ENCODE measurements at regions not wholly inside any gene's neighbourhood (a gene's known extent, or its start where the extent isn't known, plus 50 kb on each side); places are given as distances from the start of the nearest gene placed in this dataset.
"Not testable (repeated sequence)": the region's sequence is repeated elsewhere in the genome, so short reads cannot be mapped to it uniquely, and the experiment has no call there.

DNA sequence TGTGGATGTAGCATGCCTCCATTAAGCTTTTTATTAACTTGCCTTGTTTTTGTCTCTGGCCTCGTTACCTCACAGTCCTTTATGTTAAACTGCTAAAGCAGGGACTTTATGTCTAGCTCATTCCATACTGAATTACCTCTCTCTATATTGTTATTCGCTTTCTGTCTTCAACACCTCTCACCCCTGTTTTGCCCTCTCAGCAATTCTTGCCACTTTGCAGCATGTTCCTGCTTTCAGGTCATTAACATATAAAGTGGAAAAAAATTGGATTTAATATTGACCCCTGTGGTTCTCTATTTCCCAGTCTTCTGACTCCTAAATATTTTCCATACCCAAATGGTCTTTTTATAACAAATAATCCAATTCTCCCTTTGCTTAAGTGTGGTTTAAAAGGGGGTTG is 810.4 kb upstream of the KIF2B start:
- DNase-seq, result no peak

DNA sequence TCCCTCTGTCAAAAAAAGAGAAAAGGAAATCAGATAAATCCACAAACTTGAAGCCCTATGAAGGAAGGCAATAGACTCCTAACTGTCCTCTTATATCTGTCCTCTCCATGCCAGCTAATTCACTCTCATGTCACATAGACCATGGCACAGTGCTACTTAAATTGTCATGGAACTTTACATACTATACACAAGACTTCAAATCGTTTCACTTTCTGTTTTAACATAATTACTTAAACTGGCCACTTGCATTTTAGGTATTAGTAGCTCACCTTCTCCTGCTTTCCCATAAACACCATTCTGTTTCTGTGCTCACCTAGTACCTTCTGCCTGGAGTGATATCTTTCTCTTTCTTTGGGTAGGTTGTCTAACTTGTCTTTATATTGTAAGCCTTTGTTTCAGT is 816.7 kb upstream of the KIF2B start:
- no peak for DNase-seq

DNA sequence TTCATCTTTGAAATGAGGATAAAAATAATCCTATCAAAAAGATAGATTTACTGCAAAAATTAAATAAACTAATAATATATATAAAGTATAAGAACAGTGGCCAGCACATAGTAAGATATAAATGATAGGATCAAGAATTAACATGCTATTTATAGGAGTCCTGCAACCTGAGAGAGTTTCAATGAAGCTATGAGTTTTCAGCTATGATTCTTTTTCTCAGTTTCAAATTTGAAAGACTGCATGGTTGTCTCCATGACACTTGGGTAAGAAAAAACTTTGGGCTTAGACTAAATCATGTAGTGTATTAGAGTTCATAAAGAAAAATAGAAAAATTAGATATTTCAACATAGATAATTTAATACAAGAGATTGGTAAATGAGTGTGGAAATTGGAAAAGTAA is 817.8 kb upstream of the KIF2B start:
- no peak for DNase-seq

DNA sequence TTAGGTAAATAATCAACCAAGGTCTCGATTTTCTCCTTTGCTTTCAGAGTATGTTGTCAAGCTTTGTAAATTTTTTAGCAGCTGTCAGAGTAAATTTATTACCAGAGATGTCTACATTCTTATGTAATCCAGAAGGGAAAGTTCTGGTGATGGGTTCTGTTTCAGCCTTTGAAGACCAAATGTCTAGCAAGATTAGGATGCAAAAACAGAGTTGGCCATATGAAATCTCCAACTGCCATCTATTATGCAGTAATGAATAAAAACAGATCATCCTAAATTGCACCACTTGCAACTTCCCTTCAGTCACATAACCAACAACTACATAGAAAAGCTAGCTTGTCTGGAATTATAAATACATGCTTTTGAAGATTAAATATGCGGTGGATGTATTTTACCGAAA is 826.8 kb upstream of the KIF2B start:
- no peak for DNase-seq

DNA sequence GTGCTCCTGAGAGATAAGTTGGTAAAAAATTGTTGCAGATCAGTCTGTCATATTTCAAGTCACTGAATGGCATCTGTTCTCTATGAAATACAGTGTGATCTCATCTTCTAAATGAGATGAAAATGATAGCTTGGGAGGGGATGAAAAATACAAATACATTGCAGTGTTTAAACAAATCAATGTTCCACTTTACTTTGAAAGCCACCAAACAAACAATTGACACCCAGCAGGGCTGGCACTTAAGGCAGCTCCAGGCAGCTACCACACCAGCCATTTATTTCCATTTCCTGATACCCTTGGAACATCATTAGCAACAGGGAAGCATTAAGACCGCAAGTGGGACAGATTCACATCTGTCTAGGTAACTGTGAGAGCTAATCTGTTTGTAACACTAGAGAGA is 827.6 kb upstream of the KIF2B start:
- no peak for DNase-seq

DNA sequence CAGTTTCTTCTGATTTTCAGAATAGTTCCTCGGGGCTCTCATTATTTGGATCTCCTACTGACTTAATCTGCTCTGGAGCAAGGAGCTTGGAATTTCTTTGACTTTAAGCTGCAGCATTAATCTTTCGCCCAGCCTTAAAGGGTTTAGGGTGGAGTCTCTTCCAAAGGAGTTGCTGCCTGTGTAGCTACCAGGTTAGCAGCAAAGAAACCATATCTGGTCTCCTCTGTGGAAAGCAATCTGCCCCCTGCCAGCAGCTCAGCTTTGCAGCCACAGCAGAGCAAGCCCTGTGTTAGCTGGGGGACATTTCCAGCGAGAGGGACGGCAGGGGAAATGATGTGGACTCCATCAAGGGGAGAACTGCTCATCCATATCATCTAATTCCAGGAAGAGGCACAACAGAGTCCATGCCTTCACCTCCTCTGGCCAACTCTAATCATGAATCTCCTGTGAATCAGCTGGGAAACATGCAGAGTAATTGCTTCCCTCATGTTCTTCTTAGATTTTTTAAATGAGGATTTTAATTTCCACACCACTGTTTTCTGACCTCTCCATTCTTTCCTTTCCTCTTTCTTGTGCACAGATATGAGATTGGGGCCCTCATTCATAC is 827.6 kb upstream of the CA10 start:
- DNase-seq, result no peak

DNA sequence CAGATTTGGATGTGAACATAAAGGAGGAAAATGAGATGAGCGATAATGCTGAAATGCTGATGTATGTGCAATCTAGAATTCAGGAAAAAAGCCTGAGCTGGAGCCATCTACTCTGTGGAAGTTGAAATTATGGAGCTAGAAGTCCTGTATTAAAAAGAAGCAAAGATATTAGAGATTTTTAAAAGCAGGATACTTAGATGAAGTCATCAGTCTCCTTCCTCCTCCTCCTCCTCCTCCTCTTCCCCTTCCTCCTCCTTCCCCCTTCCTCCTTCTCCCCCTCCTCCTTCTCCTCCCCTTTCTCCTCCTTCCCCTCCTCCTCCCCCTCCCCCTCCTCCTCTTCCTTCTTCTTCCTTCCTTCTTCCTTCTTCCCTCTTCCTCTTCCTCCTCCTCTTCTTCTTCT is 823.8 kb upstream of the CA10 start:
- DNase-seq, result no peak

DNA sequence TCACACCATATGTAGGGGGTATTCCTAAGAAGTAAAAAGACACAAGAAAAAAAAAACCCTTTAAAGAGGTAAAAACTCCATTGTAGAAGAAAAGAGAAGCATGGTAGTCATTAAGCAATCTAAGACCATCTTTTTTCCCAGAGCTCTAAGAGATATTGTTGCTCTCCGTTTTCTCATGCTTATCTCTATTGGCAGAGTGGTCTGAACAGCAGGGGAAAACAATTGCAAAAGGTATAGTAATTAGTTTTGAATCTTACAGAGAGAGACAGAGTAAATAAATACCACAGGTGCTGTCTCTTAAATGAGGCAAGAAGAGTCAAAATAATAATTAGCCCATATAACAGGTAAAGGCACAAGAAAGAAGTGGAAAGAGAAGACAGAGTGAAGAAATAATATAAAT is 821.4 kb upstream of the CA10 start:
- DNase-seq, result no peak

DNA sequence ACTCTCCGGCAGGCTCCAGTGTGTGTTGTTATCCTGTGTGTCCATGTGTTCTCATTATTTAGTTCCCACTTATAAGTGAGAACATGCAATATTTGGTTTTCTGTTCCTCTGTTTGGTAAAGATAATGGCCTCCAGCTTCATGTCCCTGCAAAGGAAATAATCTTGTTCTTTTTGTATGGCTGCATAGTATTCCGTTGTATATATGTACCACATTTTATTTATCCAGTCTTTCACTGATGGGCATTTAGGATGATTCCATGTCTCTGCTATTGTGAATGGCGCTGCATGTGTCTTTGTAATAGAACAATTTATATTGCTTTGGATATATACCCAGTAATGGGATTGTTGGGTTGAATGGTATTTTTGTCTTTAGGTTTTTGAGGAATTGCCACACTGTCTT is 807.3 kb upstream of the CA10 start:
- no peak for DNase-seq

DNA sequence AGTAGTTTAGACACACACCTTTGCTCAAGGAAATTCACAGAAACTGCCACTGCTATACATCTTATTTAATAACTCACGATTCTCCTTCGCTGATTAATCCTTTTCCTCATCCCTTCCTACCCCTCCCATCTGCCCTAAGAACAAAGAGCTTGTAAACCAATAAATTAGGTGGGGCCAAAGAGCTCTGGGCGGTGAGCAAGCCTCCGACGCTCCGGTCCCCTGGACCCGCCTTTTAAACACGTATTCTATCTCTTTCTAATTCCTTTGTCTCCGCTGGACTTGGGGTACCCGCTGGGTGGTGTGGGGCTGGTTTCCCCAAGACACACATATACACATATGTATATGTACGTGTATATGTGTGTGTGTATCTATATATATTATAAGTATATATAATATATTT is 803.2 kb upstream of the CA10 start:
- DNase-seq, result not testable (repeated sequence)

DNA sequence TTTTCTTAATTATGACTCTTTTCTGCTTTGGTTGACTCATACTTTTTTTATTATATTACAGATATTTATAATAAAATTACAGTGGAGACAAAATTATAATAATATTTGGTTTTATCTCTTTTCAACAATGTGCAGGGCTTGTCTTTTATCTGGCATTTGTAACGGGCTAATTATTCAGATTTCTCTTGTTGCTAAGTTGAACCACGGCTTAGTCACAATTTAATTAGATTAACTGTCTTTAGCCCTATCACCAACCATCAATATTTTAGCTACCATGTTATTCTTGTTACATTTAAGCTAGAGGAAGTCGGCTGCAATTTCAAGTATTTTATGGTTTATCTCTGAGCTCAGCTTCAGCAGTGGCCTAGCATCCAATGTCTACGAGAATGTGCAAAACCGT is 798.9 kb upstream of the CA10 start:
- no peak for DNase-seq

DNA sequence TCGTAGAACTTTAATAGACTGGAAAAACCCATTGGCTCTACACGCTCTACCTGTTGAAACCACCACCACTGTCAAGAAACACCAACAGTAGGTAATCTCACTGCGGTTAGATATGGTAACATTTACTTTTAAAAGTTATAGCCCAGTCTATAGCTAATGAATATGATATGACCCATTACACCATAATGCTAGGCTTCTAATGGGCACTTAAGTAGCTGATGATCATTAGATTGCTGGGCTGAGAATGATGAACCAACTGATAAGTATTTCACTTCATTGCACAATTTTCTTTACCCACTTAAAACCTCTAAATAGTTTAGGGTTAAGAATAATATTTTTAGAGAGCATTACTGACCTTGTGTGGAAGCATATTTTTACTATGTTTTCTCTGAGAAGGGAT is 788.9 kb upstream of the CA10 start:
- DNase-seq, result no peak

DNA sequence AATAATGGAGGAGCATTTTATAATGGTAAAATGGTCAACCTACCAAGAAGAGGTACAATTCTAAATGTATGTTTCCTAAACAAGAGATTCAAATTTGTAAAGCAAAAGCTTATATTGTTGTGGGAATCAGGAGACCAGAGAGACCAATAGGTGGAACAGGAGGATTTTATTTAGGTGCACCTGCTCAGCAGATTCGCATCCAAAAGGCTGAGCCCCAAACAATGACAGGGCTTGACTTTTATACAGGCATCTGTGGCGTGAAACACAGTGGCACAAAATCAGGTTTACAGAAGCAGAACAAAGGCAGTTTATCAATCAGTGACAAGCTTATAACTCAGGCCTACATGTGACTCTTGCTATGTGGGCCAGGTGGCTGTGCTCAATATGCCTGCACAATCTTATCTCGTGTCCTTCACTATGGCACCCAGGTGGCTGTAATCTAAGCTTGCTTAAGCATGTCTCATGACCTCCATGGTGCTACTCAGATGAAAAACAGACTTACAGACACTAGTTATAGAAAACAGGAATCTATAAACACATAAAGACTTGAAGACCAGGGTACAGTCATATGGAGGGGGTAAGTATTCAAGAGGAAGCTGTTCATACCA is 780.2 kb upstream of the CA10 start:
- DNase-seq, result no peak

DNA sequence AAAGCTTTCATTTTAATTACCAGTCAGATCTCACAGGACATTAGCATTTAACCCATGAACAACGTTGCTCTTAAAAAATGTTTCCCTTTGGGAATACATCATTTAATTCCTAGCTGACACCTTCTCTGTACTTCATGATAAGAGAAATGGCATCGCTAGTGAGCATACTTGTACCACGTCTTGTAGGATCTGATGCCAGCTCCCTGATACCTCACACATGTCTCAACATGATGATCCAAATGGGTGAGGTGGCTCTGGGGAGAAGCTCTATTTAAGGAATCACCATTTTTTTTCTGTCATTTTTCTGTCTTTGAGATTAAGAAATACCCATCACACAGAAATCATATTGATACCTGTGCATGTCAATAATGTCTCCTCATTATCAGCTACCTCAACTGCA is 772.1 kb upstream of the CA10 start:
- no peak for DNase-seq

DNA sequence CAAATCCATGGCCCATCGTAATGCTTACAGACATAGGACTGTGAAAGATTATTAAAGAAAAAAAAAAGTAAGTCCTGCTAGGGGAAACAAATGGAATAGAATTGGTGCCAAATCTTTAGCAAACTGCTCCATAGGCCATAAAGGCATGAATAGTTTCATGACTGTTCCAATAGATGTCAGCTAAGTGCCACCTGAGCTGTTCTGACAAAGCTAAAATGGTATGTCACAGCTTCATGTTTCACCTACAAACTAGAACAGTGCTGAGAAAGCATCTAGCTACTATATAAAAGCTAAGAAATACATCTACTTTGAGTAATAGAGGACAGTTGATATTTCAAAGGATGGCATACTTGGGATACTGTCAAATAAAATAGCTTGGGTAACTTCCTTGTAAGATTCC is 771.6 kb upstream of the CA10 start:
- no peak for DNase-seq

DNA sequence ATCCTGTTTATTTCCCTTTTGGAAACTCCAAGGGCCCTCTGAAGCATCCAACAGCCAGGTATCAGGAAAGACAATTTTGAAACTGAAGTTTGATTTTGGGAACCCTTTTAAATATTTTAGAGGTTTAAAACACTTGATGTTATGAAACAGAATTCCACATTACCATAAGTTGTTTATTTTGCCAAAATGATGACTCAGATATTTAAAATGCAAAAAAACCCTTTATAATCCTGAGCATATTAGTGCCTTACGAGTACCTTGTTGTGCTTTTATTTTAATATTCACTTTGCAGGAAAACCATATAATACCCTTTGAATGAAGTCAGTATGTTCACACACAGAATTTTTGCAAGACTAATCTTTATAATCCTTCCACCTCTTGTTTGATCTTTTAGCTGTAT is 765.1 kb upstream of the CA10 start:
- no peak for DNase-seq

DNA sequence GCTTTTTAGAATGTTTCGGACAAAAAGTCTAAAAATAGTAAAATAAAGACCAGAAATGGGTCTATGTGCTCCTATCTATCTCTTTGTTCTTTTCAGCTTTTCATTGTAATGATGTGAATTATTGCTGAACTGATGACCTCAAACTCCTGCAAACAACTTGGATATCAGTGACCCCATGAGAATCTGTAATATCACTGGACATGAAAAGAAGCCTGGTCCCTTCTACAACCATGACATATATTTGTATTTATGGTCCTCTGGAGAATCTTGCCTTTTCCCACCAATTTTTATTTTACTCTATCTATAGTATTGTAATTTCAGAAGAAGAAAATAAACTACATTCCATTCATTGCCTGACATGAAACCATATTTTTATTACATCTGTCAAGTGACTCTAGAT is 740.7 kb upstream of the CA10 start:
- no peak for DNase-seq

DNA sequence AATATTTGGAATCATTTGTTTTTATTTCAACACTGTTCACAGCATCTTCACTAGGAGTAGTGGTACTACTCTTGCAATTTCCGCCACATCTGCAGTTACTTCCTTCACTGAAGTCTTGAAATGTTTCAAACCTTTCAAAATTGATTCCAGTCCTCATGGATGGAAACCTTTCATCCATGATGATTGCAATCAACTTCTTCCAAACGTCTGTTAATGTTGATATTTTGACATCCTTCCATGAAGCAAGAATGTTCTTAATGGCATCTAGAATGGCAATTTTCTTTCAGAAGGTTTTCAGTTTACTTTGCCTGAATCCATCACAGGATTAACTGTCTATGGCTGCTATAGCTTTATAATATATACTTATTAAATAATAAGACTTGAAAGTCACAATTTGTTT is 736.8 kb upstream of the CA10 start:
- no peak for DNase-seq

DNA sequence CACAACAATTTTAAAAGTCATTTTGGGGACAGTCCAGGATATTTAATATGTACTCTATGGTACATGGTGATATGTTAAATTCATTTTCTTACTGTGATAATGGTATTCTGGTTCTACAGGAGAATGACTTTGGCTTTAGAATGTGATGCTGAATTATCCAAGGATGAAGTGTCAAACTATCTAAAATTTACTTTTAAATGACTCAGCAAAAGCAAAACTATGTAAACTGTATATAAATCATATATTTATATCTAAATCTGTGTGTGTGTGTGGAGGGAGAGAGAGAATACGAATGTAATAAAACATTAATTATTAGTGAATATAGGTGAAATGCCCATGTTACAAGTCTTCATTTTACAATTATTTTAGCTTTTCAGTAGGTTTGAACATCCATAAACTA is 733.8 kb upstream of the CA10 start:
- DNase-seq, result no peak

DNA sequence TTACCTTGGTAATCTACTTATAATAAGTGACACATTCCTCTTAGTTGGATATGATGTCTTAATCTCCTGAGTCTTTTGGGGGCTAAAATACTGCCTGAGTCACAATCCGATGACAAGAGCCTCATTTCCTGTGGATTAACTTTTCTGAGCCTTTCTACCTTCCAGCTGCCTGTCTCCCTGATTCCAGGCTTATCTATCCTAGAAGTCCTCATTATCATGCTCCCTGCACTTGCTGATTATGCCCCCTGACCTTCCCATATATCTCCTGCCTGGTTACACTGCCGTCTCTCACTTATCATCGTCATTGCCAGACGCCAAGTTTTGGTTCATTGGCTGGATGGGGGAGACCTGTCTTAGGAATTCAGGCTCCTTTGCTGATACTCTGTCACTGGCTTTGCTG is 727.4 kb upstream of the CA10 start:
- no peak for DNase-seq

DNA sequence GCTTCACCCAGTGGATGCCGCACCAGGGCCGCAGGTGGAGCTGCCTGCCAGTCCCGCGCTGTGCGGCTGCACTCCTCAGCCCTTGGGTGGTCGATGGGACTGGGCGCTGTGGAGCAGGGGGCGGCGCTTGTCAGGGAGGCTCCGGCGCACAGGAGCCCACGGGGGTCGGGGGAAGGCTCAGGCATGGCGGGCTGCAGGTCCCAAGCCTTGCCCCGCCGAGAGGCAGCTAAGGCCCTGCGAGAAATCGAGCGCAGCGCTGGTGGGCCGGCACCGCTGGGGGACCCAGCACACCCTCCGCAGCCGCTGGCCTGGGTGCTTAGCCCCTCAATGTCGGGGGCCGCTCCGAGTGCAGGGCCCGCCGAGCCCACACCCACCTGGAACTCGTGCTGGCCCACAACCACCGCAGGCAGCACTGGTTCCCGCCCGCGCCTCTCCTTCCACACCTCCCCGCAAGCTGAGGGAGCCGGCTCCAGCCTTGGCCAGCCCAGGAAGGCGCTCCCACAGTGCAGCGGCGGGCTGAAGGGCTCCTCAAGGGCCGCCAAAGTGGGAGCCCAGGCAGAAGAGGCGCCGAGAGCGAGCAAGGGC is 725.5 kb upstream of the CA10 start:
- not testable (repeated sequence) for DNase-seq

DNA sequence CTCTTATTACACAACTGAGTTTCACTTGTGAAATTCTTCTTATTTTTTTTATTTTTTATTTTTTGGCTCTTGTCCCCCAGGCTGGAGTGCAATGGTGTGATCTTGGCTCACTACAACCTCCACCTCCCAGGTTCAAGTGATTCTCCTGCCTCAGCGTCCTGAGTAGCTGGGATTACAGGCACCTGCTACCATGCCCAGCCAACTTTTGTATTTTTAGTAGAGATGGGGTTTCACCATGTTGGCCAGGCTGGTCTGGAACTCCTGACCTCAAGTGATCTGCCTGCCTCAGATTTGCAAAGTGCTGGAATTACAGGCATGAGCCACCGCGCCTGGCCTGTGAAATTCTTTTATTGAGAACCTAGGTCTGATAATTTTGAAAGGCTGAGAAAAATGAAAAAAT is 688.3 kb upstream of the CA10 start:
- not testable (repeated sequence) for DNase-seq

DNA sequence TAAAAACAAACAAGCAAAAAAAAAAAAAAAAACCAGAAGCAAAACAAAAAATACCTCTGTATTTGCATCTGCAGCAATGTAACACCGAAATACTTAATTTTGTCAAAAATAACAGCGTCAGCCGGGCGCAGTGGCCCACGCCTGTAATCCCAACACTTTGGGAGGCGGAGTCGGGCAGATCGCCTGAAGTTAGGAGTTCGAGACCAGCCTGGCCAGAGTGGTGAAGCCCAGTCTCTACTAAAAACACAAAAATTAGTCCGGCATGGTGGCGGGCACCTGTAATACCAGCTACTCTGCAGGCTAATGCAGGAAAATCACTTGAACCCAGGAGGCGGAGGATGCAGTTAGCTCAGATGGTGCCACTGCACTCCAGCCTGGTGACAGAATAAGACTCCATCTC is 683.5 kb upstream of the CA10 start:
- DNase-seq, result no peak

DNA sequence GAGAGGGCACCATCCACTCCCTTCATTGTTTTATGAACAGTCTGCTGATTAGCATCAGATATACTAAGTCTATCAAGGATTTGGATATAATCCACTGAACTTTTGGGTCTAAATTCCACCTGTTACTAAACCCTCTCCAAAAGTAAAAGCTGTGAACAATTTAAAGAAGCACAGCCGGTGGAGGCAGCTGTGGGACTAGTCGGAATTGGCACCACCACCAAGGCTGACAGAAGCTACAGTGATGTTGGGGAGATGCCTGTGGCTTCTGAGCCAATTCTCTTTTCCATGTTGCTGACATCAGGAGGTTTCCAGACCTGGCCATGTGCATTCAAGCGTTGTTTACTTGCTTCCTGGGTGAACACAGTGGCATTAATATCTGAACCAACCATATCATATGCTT is 679.0 kb upstream of the CA10 start:
- DNase-seq, result no peak

DNA sequence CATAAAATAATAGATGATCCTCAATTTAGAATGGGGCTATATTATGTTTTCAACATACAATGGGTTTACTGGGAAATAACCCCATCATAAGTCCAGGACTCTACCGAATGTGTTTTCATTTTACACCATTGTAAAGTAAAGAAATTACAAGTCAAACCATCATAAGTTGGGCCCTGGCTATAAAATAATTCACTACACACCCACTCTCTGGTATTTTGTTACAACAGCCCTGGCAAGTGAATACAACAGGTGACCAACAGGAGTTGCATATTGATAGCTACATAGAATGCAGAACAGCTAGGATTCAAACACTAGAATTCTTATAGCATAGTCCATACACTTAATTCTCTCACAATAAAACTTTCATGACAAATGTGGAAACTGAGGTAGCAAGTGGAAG is 673.0 kb upstream of the CA10 start:
- no peak for DNase-seq
